Endothelial cell of umbilical vein (primary cell): ENCODE measurements at regions not wholly inside any gene's neighbourhood (a gene's known extent, or its start where the extent isn't known, plus 50 kb on each side); places are given as distances from the start of the nearest gene placed in this dataset.

Experiments
- BruUV-seq: library from RNA; stranded (reverse); fragments of 400-500 nt; replicated peaks from 2 replicates; lab custom pipeline; 2021; lab: Mats Ljungman, UMichigan
- CTCF ChIA-PET: fragments of 300-600, 350-600 bp; sonication (Branson Sonifier 250); formaldehyde crosslinking; loops from one replicate; lab custom pipeline; 2021; ENCODE audit warnings: antibody characterized with exemption, inconsistent platforms; lab: Charles Lee
- POLR2A ChIA-PET: fragments of 300-600, 350-600 bp; sonication (Branson Sonifier 250); formaldehyde crosslinking; loops from one replicate; lab custom pipeline; 2021; ENCODE audit warnings: antibody characterized with exemption, inconsistent platforms; lab: Charles Lee
- DNase-seq: peaks from one replicate; pipeline ENCODE4 v3.0.0-alpha.2; 2011; ENCODE audit warnings: low read depth, low spot score
- FAIRE-seq: peaks from 2 replicates; lab custom pipeline; 2011; peaks lifted over from hg19 to GRCh38; lab: Jason Lieb, UNC
- H2AFZ ChIP-seq: 2 replicates; pipeline ENCODE4 v1.6.0; 2012; ENCODE audit warnings: low read depth, low read length, control low read depth, inconsistent platforms
- H3K27ac ChIP-seq: 2 replicates; pipeline ENCODE4 v1.5.1; 2011; ENCODE audit warnings: low read depth, mild to moderate bottlenecking, control low read depth, low read length, moderate library complexity; ENCODE audit not compliant: insufficient read depth
- H3K27me3 ChIP-seq, 2 experiments: 2 replicates each; pipeline versions ENCODE4 v1.6.0 to v1.6.1; 2011; ENCODE audit warnings: low read length in 2 of 2, mixed read lengths in 1 of 2; ENCODE audit not compliant: control insufficient read depth in 2 of 2, insufficient read depth in 2 of 2
- H3K36me3 ChIP-seq, 2 experiments: 2 replicates in 1 of 2; 3 replicates in 1 of 2; pipeline ENCODE4 v1.5.1; 2011; ENCODE audit warnings: low read length in 2 of 2, mild to moderate bottlenecking in 1 of 2, moderate library complexity in 1 of 2; ENCODE audit not compliant: control insufficient read depth in 2 of 2, insufficient read depth in 2 of 2; ENCODE audit errors: extremely low read depth in 1 of 2
- H3K4me1 ChIP-seq: 3 replicates; pipeline ENCODE4 v1.5.1; 2011; ENCODE audit warnings: mild to moderate bottlenecking, low read length; ENCODE audit not compliant: control insufficient read depth, insufficient read depth; ENCODE audit errors: extremely low read depth
- H3K4me2 ChIP-seq: 2 replicates; pipeline ENCODE4 v1.6.1; 2011; ENCODE audit warnings: low read length, control low read depth, mixed read lengths; ENCODE audit not compliant: insufficient read depth
- H3K4me3 ChIP-seq, 3 experiments: fragments of 200-600 bp in 1 of 3; sonication (generic), shearing (Covaris generic) in 1 of 3; replicated peaks in 1 of 3; 2 replicates each; pipeline ENCODE4 v1.5.1; 2011 to 2016; ENCODE audit warnings: control low read depth in 3 of 3, low read length in 3 of 3, mild to moderate bottlenecking in 2 of 3, inconsistent platforms in 1 of 3, low read depth in 1 of 3, moderate library complexity in 1 of 3; ENCODE audit not compliant: insufficient read depth in 1 of 3
- H3K79me2 ChIP-seq: 2 replicates; pipeline ENCODE4 v1.6.0; 2012; ENCODE audit warnings: low read length, inconsistent platforms; ENCODE audit not compliant: control insufficient read depth, insufficient read depth
- H3K9ac ChIP-seq: replicated peaks from 2 replicates; pipeline ENCODE3; 2011; ENCODE audit warnings: low read length, control low read depth; ENCODE audit not compliant: insufficient read depth; ENCODE audit errors: extremely low read depth
- H3K9me1 ChIP-seq: replicated peaks from 3 replicates; pipeline ENCODE4 v1.6.0; 2011; ENCODE audit warnings: mild to moderate bottlenecking, low read length; ENCODE audit not compliant: control insufficient read depth, insufficient read depth; ENCODE audit errors: extremely low read depth
- H3K9me3 ChIP-seq: replicated peaks from 2 replicates; pipeline ENCODE4 v1.5.1; 2012; ENCODE audit warnings: low read length, inconsistent platforms; ENCODE audit not compliant: control insufficient read depth, insufficient read depth
- H4K20me1 ChIP-seq: replicated peaks from 2 replicates; pipeline ENCODE3; 2011; ENCODE audit warnings: mild to moderate bottlenecking, low read length; ENCODE audit not compliant: control insufficient read depth, insufficient read depth; ENCODE audit errors: extremely low read depth
- CTCF ChIP-seq, 2 donors: IDR thresholded peaks; 1 replicate in 1 of 2; 2 replicates in 1 of 2; pipeline ENCODE4 v1.5.1; 2011; ENCODE audit warnings: low read length in 2 of 2, mild to moderate bottlenecking in 2 of 2, moderate library complexity in 2 of 2, control low read depth in 1 of 2, inconsistent platforms in 1 of 2, low read depth in 1 of 2; ENCODE audit not compliant: insufficient read depth in 1 of 2; ENCODE audit errors: extremely low read depth in 1 of 2
- EZH2 ChIP-seq: IDR thresholded peaks from 2 replicates; pipeline ENCODE4 v1.6.1; 2012; ENCODE audit warnings: borderline replicate concordance, low read depth, mild to moderate bottlenecking, moderate library complexity, low read length, inconsistent platforms; ENCODE audit not compliant: severe bottlenecking
- FOS ChIP-seq: IDR thresholded peaks from 2 replicates; pipeline ENCODE4 v1.6.1; 2011; ENCODE audit warnings: mild to moderate bottlenecking, low read length, moderate library complexity, borderline replicate concordance; ENCODE audit not compliant: insufficient read depth
- GATA2 ChIP-seq: IDR thresholded peaks from 2 replicates; pipeline ENCODE4 v1.7.0; 2011; ENCODE audit warnings: low read depth, mild to moderate bottlenecking, moderate library complexity, mixed read lengths, low read length; ENCODE audit not compliant: insufficient read length, insufficient read depth
- JUN ChIP-seq: IDR thresholded peaks from 2 replicates; pipeline ENCODE4 v1.6.1; 2011; ENCODE audit warnings: borderline replicate concordance, low read depth; ENCODE audit not compliant: insufficient read length, insufficient read depth
- MAX ChIP-seq: IDR thresholded peaks from 2 replicates; pipeline ENCODE4 v1.6.1; 2011; ENCODE audit not compliant: insufficient read depth, insufficient read length
- MYC ChIP-seq: IDR thresholded peaks from one replicate; pipeline ENCODE4 v1.6.1; 2011; ENCODE audit warnings: mild to moderate bottlenecking, low read depth, low read length
- POLR2A ChIP-seq: IDR thresholded peaks from 2 replicates; pipeline ENCODE4 v1.6.1; 2012; ENCODE audit warnings: low read depth, mild to moderate bottlenecking, control low read depth, low read length
- POLR2AphosphoS5 ChIP-seq: IDR thresholded peaks from 2 replicates; pipeline ENCODE4 v1.6.1; 2012; ENCODE audit warnings: low read depth, mild to moderate bottlenecking, control low read depth, low read length, moderate library complexity; ENCODE audit not compliant: insufficient read depth
- dilution Hi-C: fragments of 300-500 bp; cut with MboI; formaldehyde crosslinking; loops from one replicate; pipeline ENCODE4 v1.15.0; 2019; ENCODE audit warnings: low sequenced_read_pairs; ENCODE audit not compliant: extremely low pct_ligation_motif_present
- intact Hi-C: fragments of 100-400 bp; cut with micrococcal nuclease; formaldehyde crosslinking; loops from one replicate; pipeline ENCODE4 v1.10.0; 2022

GRCh38 chr11:69551963-69552362 is 70.5 kb downstream of the LINC01488 start:
- H3K4me2 ChIP-seq = no peak overlapping the region
- H3K9me3 ChIP-seq = no peaks in the 10 kb centered on the region
- dilution Hi-C loops (no loop called here), intact Hi-C loops (no loop called here)
- H3K27me3 ChIP-seq = peaks cover 1 to 7% of the 10 kb centered on the region in 2 experiments
- no peaks in the 10 kb centered on the region for H3K79me2 ChIP-seq
- H4K20me1 ChIP-seq = no peaks in the 10 kb centered on the region
- BruUV-seq = no TSS peak
- ChIA-PET CTCF (no interaction called here), POLR2A (no interaction called here)
- TF ChIP-seq CTCF (IDR thresholded peaks at IDR 0.05; ENCODE audit: extremely low read depth in 1 of 2, insufficient read depth in 1 of 2, low read depth in 1 of 2, low read length in 2 of 2) = no peak
- TF ChIP-seq POLR2A = no peak
- TF ChIP-seq MYC = no peak
- TF ChIP-seq POLR2AphosphoS5 = no peak
- no peak for TF ChIP-seq GATA2
- no peak for TF ChIP-seq JUN
- TF ChIP-seq EZH2 = no peak
- no peak for TF ChIP-seq MAX
- no peak for TF ChIP-seq FOS
- no peak overlapping the region for H3K4me3 ChIP-seq
- no peaks in the 10 kb centered on the region for H3K36me3 ChIP-seq
- H3K9me1 ChIP-seq = no peaks in the 10 kb centered on the region
- no peak overlapping the region for H3K27ac ChIP-seq
- no peaks in the 10 kb centered on the region for H3K4me1 ChIP-seq
- DNase-seq (no peak), FAIRE-seq (no peak)
- no peak overlapping the region for H2AFZ ChIP-seq
- H3K9ac ChIP-seq = no peak overlapping the region
